GM06990 (cell line): ENCODE measurements at regions not wholly inside any gene's neighbourhood (a gene's known extent, or its start where the extent isn't known, plus 50 kb on each side); places are given as distances from the start of the nearest gene placed in this dataset.

Experiments used
- DNase-seq: peaks from one replicate; pipeline ENCODE4 v3.0.0-alpha.2; 2011; ENCODE audit not compliant: insufficient read length; ENCODE audit errors: extremely low read depth
- H3K27me3 ChIP-seq: replicated peaks from 2 replicates; pipeline ENCODE4 v1.6.0; 2011; ENCODE audit warnings: low read length; ENCODE audit not compliant: control insufficient read depth, insufficient read depth
- H3K36me3 ChIP-seq: 2 replicates; pipeline ENCODE4 v1.5.1; 2011; ENCODE audit warnings: low read length; ENCODE audit not compliant: control insufficient read depth, insufficient read depth
- H3K4me3 ChIP-seq: replicated peaks from 2 replicates; pipeline ENCODE4 v1.5.1; 2011; ENCODE audit warnings: low read depth, mild to moderate bottlenecking, control low read depth, low read length
- TF ChIP-seq, protein P1 (sequence below): IDR thresholded peaks from 2 replicates; pipeline ENCODE4 v1.5.1; 2011; ENCODE audit warnings: low read length, control low read depth, mild to moderate bottlenecking, inconsistent platforms; ENCODE audit not compliant: insufficient read depth, poor library complexity, severe bottlenecking

DNA sequence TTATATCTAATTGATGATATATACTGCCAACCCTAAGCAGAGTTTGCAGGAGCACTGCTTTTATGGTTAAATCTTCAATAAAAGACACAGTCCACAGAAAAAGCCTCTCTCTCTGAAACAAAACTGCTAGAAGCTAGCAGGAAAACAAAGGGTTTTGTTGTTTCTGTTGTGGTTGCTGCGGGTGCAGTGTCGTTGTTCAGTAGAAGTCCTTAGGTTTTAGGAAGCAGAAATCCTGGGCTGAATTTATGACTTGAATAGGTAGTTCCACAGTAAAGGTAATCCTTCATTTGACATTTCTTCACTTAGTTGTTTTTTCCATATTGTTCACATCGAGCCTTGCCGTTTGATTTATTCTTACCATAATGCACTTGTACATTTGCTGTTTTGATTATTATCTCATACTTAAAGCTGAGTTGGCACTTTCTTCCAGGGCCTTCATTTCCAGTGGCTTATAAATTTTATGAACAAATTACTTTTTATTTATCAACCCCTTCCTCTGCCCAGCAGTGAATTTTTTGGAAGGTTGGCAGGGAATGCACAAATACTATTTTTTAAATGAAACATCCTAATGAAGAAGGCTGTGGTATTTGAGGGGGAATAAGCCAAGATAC is 209.6 kb upstream of the SLC30A5 start:
- DNase-seq = no peak
- Histone ChIP-seq H3K27me3 (no peaks in the 10 kb centered on the region), H3K4me3 (no peak overlapping the region), H3K36me3 (no peaks in the 10 kb centered on the region)
- TF ChIP-seq, protein P1, sequence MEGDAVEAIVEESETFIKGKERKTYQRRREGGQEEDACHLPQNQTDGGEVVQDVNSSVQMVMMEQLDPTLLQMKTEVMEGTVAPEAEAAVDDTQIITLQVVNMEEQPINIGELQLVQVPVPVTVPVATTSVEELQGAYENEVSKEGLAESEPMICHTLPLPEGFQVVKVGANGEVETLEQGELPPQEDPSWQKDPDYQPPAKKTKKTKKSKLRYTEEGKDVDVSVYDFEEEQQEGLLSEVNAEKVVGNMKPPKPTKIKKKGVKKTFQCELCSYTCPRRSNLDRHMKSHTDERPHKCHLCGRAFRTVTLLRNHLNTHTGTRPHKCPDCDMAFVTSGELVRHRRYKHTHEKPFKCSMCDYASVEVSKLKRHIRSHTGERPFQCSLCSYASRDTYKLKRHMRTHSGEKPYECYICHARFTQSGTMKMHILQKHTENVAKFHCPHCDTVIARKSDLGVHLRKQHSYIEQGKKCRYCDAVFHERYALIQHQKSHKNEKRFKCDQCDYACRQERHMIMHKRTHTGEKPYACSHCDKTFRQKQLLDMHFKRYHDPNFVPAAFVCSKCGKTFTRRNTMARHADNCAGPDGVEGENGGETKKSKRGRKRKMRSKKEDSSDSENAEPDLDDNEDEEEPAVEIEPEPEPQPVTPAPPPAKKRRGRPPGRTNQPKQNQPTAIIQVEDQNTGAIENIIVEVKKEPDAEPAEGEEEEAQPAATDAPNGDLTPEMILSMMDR = no peak

DNA sequence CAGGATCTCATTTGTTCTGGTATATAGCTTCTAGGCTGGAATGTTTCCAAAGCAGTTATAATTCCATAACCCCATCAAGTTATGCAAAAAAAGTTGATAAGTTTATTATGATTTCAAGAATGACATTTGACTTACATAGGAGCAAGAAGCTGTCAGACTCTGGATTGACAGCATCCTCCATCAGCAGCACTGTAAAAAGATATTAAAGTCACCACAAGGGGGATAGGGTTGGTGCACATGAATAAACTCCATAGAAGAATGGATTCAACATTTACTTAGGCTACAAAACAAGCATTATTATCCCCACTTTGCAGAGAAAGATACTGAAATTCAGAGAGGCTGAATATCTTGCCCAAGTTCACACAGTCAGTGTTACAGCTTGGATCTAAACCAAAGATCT is 208.9 kb upstream of the SLC30A5 start:
- DNase-seq = no peak
- TF ChIP-seq, protein P1 = peak; percentile 25
- Histone ChIP-seq H3K4me3 (no peak overlapping the region), H3K36me3 (no peaks in the 10 kb centered on the region), H3K27me3 (no peaks in the 10 kb centered on the region)

DNA sequence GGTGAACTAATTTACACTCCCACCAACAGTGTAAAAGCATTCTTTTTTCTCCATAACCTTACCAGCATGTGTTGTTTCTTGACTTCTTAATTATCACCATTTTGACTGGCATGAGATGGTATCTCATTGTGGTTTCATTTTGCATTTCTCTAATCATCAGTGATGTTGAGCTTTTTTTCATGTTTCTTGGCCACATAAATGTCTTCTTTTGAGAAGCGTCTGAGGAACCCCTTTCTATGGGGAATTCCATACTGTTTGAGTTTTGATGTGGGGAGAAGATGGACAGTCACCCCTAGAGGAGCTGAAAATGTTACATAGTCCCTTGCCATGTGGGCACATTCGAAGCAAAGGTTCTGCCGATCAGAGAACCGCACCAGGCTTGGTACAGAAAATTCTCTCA is 207.0 kb upstream of the SLC30A5 start:
- DNase-seq = no peak
- H3K27me3 ChIP-seq = no peaks in the 10 kb centered on the region
- no peak overlapping the region for H3K4me3 ChIP-seq
- no peaks in the 10 kb centered on the region for H3K36me3 ChIP-seq
- TF ChIP-seq, protein P1 = no peak

DNA sequence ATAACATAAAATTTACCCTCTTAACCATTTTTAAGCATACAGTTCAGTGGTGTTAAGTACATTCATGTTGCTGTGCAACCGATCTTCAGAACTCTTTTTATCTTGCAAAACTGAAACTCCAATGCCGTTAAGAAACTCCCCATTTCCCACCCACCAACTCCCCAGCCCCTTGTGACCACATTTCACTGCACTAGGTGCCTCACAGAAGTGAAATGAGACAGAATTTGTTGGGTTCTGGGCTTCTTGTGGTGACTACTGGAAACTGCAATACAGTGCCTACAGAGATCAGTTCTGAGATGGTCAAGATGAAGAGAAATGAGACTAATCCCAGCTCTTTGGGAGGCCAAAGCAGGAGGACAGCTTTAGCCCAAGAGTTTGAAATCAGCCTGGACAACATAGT is 202.1 kb upstream of the SLC30A5 start:
- TF ChIP-seq, protein P1 = peak; percentile 22
- no peaks in the 10 kb centered on the region for H3K36me3 ChIP-seq
- no peaks in the 10 kb centered on the region for H3K27me3 ChIP-seq

DNA sequence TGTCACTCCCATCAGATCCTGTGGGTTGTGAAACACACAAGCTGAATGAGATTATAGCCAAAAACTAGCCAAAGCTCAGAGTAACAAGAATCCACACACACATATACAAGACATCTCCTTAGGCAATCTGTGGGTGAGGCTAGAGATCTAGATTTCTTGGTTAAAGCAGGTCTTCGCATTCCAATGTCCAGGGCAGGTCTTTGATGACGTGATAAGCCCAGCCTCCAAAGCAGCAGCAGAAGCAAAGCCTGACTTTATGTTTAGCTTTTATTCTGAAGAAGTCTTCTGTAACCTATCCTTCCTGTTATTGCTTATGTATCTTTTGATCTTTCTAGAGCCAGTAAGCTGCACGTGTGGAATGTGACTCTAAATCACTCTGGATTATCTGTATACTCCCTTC is 199.1 kb upstream of the SLC30A5 start:
- Histone ChIP-seq H3K36me3 (no peaks in the 10 kb centered on the region), H3K4me3 (no peak overlapping the region), H3K27me3 (no peaks in the 10 kb centered on the region)
- TF ChIP-seq, protein P1 = no peak
- no peak for DNase-seq

More for the DNA sequence above, 202.1 kb upstream of the SLC30A5 start:
- DNase-seq = peak; percentile 21
- no peak overlapping the region for H3K4me3 ChIP-seq
